Mammary epithelial cell (primary cell): ENCODE measurements at regions not wholly inside any gene's neighbourhood (a gene's known extent, or its start where the extent isn't known, plus 50 kb on each side); places are given as distances from the start of the nearest gene placed in this dataset.
"Not testable (repeated sequence)": the region's sequence is repeated elsewhere in the genome, so short reads cannot be mapped to it uniquely, and the experiment has no call there.

Experiments
- CTCF ChIP-seq, 2 donors: IDR thresholded peaks in 1 of 2; conservative IDR thresholded peaks in 1 of 2; 2 replicates each; pipeline ENCODE4 v1.5.1; 2011 to 2012; ENCODE audit warnings: inconsistent platforms in 2 of 2, low read length in 2 of 2, mild to moderate bottlenecking in 2 of 2, control low read depth in 1 of 2, low read depth in 1 of 2; ENCODE audit not compliant: insufficient read depth in 1 of 2; ENCODE audit errors: extremely low read depth in 1 of 2
- EZH2 ChIP-seq: IDR thresholded peaks from 2 replicates; pipeline ENCODE4 v1.6.1; 2012; ENCODE audit warnings: low read length, inconsistent platforms, borderline replicate concordance

DNA sequence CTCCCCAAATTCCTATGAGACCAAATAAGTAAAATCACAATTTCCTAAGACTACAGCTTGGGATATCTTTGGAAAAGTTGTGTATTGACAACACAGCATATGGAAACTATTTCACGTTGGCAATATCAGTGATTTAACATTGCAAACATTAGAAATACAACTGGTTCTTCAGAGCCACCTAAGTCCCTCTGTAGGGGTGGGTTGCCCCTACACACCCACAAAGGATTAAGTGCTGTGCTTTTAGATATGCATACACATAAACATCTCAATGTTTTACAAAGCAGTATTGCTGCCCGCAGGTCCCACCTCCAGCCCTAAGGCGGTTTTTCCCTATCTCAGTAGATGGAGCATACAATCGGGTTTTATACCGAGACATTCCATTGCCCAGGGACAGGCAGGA, 66.0 kb upstream of the DEFB108B start:
- TF ChIP-seq CTCF (conservative IDR thresholded peaks at IDR 0.05 in 1 of 2, IDR thresholded peaks at IDR 0.05 in 1 of 2; ENCODE audit: extremely low read depth in 1 of 2, insufficient read depth in 1 of 2, low read depth in 1 of 2, low read length in 2 of 2); EZH2: not testable (repeated sequence)
